Colonic mucosa (tissue), 4 donors: ENCODE measurements at regions not wholly inside any gene's neighbourhood (a gene's known extent, or its start where the extent isn't known, plus 50 kb on each side); places are given as distances from the start of the nearest gene placed in this dataset.
"Not testable (repeated sequence)": the region's sequence is repeated elsewhere in the genome, so short reads cannot be mapped to it uniquely, and the experiment has no call there.

ENCODE experiments used
- DNase-seq: peaks from one replicate; pipeline ENCODE4 v3.0.0-alpha.2; 2020
- H3K27ac ChIP-seq: fragments of 200-600 bp; one replicate; pipeline ENCODE4 v1.8.0; 2021
- H3K27me3 ChIP-seq: fragments of 200-600 bp; one replicate; pipeline ENCODE4 v1.8.0; 2021
- H3K36me3 ChIP-seq: fragments of 200-600 bp; one replicate; pipeline ENCODE4 v1.8.0; 2021
- H3K4me1 ChIP-seq: fragments of 200-600 bp; one replicate; pipeline ENCODE4 v1.8.0; 2021; ENCODE audit warnings: mild to moderate bottlenecking
- H3K4me3 ChIP-seq: fragments of 200-600 bp; one replicate; pipeline ENCODE4 v1.8.0; 2021
- H3K9ac ChIP-seq, 2 donors: one replicate each; pipeline ENCODE4 v1.7.0; 2013; ENCODE audit warnings: control low read depth in 2 of 2, low read depth in 2 of 2, low read length in 2 of 2
- H3K9me3 ChIP-seq: fragments of 200-600 bp; one replicate; pipeline ENCODE4 v1.8.0; 2021
- CTCF ChIP-seq: fragments of 200-600 bp; IDR thresholded peaks from one replicate; pipeline ENCODE4 v1.8.0; 2022; ENCODE audit warnings: antibody characterized with exemption, mild to moderate bottlenecking
- intact Hi-C: fragments of 100-400 bp; cut with DNase I; formaldehyde crosslinking; loops from one replicate; pipeline ENCODE4 v1.14.1; 2022
- donor health status: healthy.
- donor health status: DM: no; HTN: no; CAD: no.
- donor health status: DM: no; HTN: no; CAD: no.

DNA sequence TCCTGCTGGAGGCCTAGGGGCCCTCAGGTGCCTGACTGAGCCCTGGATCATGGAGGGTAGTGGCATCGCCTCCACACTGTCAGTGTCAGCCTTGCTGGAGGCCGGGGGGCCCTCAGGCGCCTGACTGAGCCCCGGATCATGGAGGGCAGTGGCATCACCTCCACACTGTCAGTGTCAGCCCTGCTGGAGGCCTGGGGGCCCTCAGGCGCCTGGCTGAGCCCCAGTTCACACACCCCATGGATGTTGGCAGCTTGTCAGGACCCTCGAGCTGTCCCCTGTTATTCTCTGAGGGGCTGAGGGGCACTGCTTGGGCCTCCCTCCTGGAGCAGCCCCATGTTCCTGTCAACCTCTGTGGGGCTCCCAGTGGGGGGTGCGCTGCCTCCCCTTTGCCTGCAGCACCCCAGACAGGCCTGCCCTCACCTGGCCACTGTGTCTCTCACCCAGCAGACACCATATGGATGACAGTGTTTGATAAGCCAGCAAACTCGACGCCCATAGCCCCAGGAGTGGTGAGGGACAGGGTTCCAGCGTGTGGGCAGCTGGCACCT, 197.6 kb downstream of the LIPI start:
- no peaks in the 10 kb centered on the region for H3K4me1 ChIP-seq
- no peak overlapping the region for H3K4me3 ChIP-seq
- no peak for DNase-seq
- no peaks in the 10 kb centered on the region for H3K36me3 ChIP-seq
- no peak for TF ChIP-seq CTCF
- intact Hi-C loops = no loop called here
- no peak overlapping the region for H3K9ac ChIP-seq
- H3K27ac ChIP-seq = no peak overlapping the region
- no peaks in the 10 kb centered on the region for H3K9me3 ChIP-seq
- no peaks in the 10 kb centered on the region for H3K27me3 ChIP-seq

DNA sequence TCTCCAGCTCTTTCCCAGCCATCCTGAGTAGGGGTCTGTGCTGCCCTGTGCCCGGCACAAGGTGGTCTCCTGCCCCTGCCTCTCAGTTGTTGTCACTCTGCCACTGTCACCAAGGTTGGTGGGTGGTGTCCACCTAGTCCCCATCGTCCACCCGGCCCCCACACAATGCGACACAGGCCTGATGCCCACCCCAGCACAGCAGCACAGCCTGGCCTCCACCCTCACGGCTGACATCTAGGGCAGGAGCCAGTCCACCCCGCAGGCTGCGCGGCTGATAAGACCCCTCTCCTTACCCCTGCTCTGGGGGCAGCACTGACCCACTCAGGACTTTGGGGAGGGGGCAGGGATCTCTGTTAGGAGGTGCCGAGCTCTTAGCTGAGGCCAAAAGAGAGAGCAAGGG, 198.3 kb downstream of the LIPI start:
- no peak for DNase-seq
- intact Hi-C loops = no loop called here

DNA sequence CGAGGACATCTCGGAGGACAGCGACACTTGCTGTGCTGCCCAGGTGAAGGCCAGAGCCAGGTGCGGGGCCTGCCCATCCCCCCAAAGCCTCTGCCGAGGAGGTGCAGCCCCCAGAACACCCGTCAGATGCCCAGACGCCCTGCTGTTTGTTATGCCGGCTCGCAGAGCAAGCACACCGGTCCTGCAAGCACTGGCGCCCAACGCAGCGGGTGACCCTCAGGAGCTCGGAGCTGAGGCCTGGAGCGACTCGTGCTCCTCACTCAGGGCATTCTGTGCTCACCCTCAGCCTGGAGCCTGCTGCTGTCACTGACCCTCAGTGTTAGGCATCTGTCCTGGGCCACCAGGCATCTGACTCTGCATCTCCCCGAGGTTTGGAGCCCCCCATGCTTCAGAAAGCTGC, 199.0 kb downstream of the LIPI start:
- H3K4me3 ChIP-seq, DNase-seq, H3K9me3 ChIP-seq, H3K9ac ChIP-seq, H3K27me3 ChIP-seq, intact Hi-C loops, H3K27ac ChIP-seq, H3K36me3 ChIP-seq, H3K4me1 ChIP-seq: not testable (repeated sequence)

More for the DNA sequence above, 198.3 kb downstream of the LIPI start:
- Histone ChIP-seq H3K27me3 (no peaks in the 10 kb centered on the region), H3K36me3 (no peaks in the 10 kb centered on the region), H3K27ac (no peak overlapping the region), H3K4me1 (no peaks in the 10 kb centered on the region), H3K9ac (no peak overlapping the region), H3K4me3 (no peak overlapping the region), H3K9me3 (no peaks in the 10 kb centered on the region)
- no peak for TF ChIP-seq CTCF

GRCh38 chr21:14011149-14011548, 199.6 kb downstream of the LIPI start:
- H3K36me3 ChIP-seq, H3K9ac ChIP-seq, intact Hi-C loops, H3K4me1 ChIP-seq, H3K27me3 ChIP-seq, H3K27ac ChIP-seq, H3K9me3 ChIP-seq, DNase-seq, H3K4me3 ChIP-seq: not testable (repeated sequence)

DNA sequence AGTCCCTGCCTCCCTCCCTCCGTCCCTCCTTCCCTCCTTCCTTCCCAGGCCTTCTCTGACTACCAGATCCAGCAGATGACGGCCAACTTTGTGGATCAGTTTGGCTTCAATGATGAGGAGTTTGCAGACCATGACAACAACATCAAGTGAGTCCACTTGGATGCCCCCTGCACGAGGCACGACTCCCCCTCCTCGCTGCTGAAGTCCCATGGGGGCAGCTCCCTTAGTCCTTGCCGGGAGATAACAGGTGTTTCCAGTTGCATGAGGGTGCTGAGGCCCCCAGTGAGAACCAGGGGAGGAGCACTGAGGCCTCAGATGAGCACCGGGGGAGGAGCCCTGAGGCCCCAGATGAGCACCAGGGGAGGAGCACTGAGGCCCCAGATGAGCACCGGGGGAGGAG, 200.0 kb downstream of the LIPI start:
- no peak overlapping the region for H3K27ac ChIP-seq
- no peaks in the 10 kb centered on the region for H3K36me3 ChIP-seq
- H3K4me1 ChIP-seq = no peaks in the 10 kb centered on the region
- H3K27me3 ChIP-seq = no peaks in the 10 kb centered on the region
- TF ChIP-seq CTCF = no peak
- no peak for DNase-seq
- no peak overlapping the region for H3K9ac ChIP-seq
- no peak overlapping the region for H3K4me3 ChIP-seq
- intact Hi-C loops = no loop called here
- H3K9me3 ChIP-seq = no peaks in the 10 kb centered on the region

DNA sequence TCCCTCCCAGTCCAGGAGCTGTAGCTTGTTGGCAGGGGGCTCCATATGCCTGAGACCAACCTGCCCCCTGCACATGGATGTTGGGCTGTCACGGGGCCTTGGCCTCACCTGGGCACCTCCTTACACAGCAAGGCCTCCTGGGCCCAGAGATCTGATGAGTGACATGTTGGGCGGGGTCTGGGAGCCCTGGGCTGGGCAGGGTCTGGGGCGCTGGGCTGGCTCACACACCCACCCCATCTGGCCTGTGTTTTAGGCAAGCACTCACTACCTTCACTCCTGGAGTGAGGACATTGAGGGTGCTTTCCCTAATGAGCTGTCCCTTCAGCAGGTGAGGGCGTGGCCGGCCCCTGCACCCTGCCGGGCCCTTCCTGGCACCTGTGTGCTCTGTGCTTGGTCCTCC, 200.8 kb downstream of the LIPI start:
- H3K27ac ChIP-seq, H3K9ac ChIP-seq, H3K4me3 ChIP-seq, DNase-seq, H3K4me1 ChIP-seq, intact Hi-C loops, H3K9me3 ChIP-seq, H3K36me3 ChIP-seq, H3K27me3 ChIP-seq: not testable (repeated sequence)

GRCh38 chr21:14009238-14009981, 201.3 kb downstream of the LIPI start:
- intact Hi-C loops, H3K27ac ChIP-seq, DNase-seq: not testable (repeated sequence)

GRCh38 chr21:14008436-14008835, 202.3 kb downstream of the LIPI start:
- not testable (repeated sequence) for DNase-seq, H3K4me1 ChIP-seq, H3K4me3 ChIP-seq

More at GRCh38 chr21:14009238-14009981, 201.3 kb downstream of the LIPI start:
- not testable (repeated sequence) for H3K4me3 ChIP-seq, H3K9ac ChIP-seq, H3K36me3 ChIP-seq, H3K27me3 ChIP-seq, H3K9me3 ChIP-seq, H3K4me1 ChIP-seq

DNA sequence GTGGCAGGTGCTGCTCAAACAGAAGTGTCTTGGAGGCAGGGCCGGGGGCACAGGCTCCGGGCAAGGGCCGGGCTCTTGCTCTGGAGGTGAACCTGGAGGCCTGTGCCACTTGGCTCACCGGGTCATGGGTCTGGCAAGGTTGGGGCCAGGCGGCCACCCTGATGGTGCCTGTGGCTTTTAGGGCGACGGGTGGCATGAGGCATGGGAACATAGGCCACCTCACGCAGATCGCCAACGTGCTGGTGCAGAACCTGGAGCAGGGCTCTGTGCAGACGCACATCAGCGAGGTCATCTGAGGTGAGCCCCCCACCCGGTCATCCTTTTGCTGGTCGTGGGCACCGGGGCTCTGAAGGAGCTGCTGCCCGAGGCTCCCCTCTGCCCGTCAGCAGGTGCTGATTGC, 202.7 kb downstream of the LIPI start:
- H3K4me3 ChIP-seq, H3K9ac ChIP-seq, H3K27me3 ChIP-seq, H3K9me3 ChIP-seq, H3K27ac ChIP-seq, H3K36me3 ChIP-seq, DNase-seq, intact Hi-C loops, H3K4me1 ChIP-seq: not testable (repeated sequence)

More at GRCh38 chr21:14008436-14008835, 202.3 kb downstream of the LIPI start:
- intact Hi-C loops, H3K36me3 ChIP-seq, H3K9ac ChIP-seq, H3K9me3 ChIP-seq, H3K27me3 ChIP-seq, H3K27ac ChIP-seq: not testable (repeated sequence)

GRCh38 chr21:14006144-14006543, 204.6 kb downstream of the LIPI start:
- H3K9me3 ChIP-seq, H3K36me3 ChIP-seq, H3K4me1 ChIP-seq, H3K9ac ChIP-seq, DNase-seq, H3K4me3 ChIP-seq, H3K27ac ChIP-seq, intact Hi-C loops, H3K27me3 ChIP-seq: not testable (repeated sequence)
